ENCODE measurements at regions not wholly inside any gene's neighbourhood (a gene's known extent, or its start where the extent isn't known, plus 50 kb on each side); places are given as distances from the start of the nearest gene placed in this dataset.

DNA sequence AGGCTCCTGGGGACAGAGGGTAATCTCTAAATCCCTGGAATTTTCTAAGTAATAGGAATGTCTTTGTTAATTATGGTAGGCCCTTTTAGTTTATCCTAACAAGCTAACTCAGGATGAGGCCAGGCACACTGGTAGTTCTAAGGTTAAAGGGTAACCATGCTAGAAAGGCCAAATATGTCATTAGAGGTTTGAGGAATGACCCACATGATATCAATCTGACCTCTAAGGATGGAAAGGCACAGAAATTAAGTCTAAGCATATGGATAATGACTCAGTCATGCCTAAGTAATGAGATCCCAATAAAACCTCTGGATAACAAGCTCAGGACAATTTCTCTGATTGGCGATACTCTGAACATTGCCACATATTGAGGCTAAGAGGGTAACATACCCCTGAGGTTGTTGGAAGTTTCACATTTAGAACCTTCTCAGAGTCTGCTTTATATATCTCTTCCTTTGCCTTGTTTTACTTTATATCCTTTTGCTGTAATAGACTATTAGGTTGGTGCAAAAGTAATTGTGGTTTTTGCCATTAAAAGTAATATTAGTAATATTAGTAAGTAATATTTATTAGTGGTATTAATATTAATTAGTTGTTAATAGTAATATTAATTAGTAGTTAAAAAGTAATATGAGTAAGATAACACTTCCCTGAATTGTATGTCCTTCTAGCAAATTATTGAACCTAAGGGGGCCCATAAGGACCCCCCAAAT, 806.3 kb upstream of the GCFC2 start:
- TF ChIP-seq, protein P1, sequence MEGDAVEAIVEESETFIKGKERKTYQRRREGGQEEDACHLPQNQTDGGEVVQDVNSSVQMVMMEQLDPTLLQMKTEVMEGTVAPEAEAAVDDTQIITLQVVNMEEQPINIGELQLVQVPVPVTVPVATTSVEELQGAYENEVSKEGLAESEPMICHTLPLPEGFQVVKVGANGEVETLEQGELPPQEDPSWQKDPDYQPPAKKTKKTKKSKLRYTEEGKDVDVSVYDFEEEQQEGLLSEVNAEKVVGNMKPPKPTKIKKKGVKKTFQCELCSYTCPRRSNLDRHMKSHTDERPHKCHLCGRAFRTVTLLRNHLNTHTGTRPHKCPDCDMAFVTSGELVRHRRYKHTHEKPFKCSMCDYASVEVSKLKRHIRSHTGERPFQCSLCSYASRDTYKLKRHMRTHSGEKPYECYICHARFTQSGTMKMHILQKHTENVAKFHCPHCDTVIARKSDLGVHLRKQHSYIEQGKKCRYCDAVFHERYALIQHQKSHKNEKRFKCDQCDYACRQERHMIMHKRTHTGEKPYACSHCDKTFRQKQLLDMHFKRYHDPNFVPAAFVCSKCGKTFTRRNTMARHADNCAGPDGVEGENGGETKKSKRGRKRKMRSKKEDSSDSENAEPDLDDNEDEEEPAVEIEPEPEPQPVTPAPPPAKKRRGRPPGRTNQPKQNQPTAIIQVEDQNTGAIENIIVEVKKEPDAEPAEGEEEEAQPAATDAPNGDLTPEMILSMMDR (IDR thresholded peaks at IDR 0.05; ENCODE audit: low read depth, low read length, poor library complexity, severe bottlenecking): no peak
- TF ChIP-seq EZH2phosphoT487 (IDR thresholded peaks at IDR 0.05; ENCODE audit: borderline replicate concordance, low read length): no peak
